GM19238 (cell line): ENCODE measurements at regions not wholly inside any gene's neighbourhood (a gene's known extent, or its start where the extent isn't known, plus 50 kb on each side); places are given as distances from the start of the nearest gene placed in this dataset.
"Not testable (repeated sequence)": the region's sequence is repeated elsewhere in the genome, so short reads cannot be mapped to it uniquely, and the experiment has no call there.

Experiments
- DNase-seq: peaks from one replicate; pipeline ENCODE4 v3.0.0; 2011; ENCODE audit warnings: low spot score; ENCODE audit not compliant: insufficient read length

GRCh38 chr4:123209436-123209835, 187.2 kb upstream of the SPRY1 start:
- DNase-seq: no peak

- DNase-seq: no peak
These were observed 181.1 kb upstream of the SPRY1 start for GRCh38 chr4:123215536-123215935.

- DNase-seq: no peak
These were observed 180.1 kb upstream of the SPRY1 start for GRCh38 chr4:123216543-123216942.

- no peak for DNase-seq
These were observed 179.6 kb upstream of the SPRY1 start for GRCh38 chr4:123216946-123217345.

GRCh38 chr4:123217664-123218063, 178.9 kb upstream of the SPRY1 start:
- DNase-seq: no peak

- DNase-seq: no peak
These were observed 177.6 kb upstream of the SPRY1 start for GRCh38 chr4:123218981-123219380.

- DNase-seq: no peak
These were observed 167.3 kb upstream of the SPRY1 start for GRCh38 chr4:123229286-123229685.

GRCh38 chr4:123230061-123230460, 166.5 kb upstream of the SPRY1 start:
- DNase-seq: no peak

GRCh38 chr4:123232439-123232838, 164.2 kb upstream of the SPRY1 start:
- no peak for DNase-seq

GRCh38 chr4:123233136-123233768, 163.3 kb upstream of the SPRY1 start:
- DNase-seq: no peak

GRCh38 chr4:123234955-123235354, 161.6 kb upstream of the SPRY1 start:
- no peak for DNase-seq

GRCh38 chr4:123235431-123235830, 161.2 kb upstream of the SPRY1 start:
- no peak for DNase-seq

- no peak for DNase-seq
These were observed 160.0 kb upstream of the SPRY1 start for GRCh38 chr4:123236606-123237005.

- not testable (repeated sequence) for DNase-seq
These were observed 156.3 kb upstream of the SPRY1 start for GRCh38 chr4:123240286-123240685.

- not testable (repeated sequence) for DNase-seq
These were observed 153.4 kb upstream of the SPRY1 start for GRCh38 chr4:123243220-123243619.

GRCh38 chr4:123244137-123244536, 152.5 kb upstream of the SPRY1 start:
- DNase-seq: no peak

GRCh38 chr4:123246085-123246484, 150.5 kb upstream of the SPRY1 start:
- DNase-seq: no peak

GRCh38 chr4:123248085-123248659, 148.4 kb upstream of the SPRY1 start:
- no peak for DNase-seq

- DNase-seq: no peak
These were observed 146.8 kb upstream of the SPRY1 start for GRCh38 chr4:123249821-123250220.

- no peak for DNase-seq
These were observed 145.8 kb upstream of the SPRY1 start for GRCh38 chr4:123250843-123251242.

GRCh38 chr4:123255971-123256370, 140.6 kb upstream of the SPRY1 start:
- DNase-seq: no peak

- no peak for DNase-seq
These were observed 139.7 kb upstream of the SPRY1 start for GRCh38 chr4:123256901-123257300.

GRCh38 chr4:123257591-123257990, 139.0 kb upstream of the SPRY1 start:
- no peak for DNase-seq
